ENCODE measurements at regions not wholly inside any gene's neighbourhood (a gene's known extent, or its start where the extent isn't known, plus 50 kb on each side); places are given as distances from the start of the nearest gene placed in this dataset.
A peak's percentile ranks its signal among the peaks of the same experiment; 100 is the strongest.

DNA sequence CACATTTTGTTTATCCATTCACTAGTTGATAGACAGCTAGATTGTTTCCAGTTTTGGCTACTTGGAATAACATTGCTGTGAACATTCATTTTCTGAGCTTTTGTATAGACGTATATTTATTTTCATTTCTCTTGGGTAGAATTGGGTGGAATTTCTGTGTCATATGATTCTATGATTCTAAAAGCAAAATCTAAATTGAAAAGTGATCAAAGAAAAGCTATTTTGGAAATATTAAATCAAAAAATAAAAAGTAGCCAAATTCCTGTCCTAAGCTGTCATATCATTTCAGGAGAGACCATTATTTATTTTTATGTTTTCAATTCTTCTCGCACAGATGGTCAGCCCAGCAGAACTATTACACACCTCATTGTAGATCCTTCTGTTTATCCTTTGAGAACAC lies 229.2 kb downstream of the COL12A1 start:
- no peaks in the 10 kb centered on the region for H3K4me1 ChIP-seq (ENCODE audit: insufficient read depth, low read length)
- no peaks in the 10 kb centered on the region for H3K36me3 ChIP-seq (ENCODE audit: insufficient read depth, low read length)
- H3K79me2 ChIP-seq (ENCODE audit: insufficient read depth, low read length), result no peaks in the 10 kb centered on the region
- TF ChIP-seq, protein P1, sequence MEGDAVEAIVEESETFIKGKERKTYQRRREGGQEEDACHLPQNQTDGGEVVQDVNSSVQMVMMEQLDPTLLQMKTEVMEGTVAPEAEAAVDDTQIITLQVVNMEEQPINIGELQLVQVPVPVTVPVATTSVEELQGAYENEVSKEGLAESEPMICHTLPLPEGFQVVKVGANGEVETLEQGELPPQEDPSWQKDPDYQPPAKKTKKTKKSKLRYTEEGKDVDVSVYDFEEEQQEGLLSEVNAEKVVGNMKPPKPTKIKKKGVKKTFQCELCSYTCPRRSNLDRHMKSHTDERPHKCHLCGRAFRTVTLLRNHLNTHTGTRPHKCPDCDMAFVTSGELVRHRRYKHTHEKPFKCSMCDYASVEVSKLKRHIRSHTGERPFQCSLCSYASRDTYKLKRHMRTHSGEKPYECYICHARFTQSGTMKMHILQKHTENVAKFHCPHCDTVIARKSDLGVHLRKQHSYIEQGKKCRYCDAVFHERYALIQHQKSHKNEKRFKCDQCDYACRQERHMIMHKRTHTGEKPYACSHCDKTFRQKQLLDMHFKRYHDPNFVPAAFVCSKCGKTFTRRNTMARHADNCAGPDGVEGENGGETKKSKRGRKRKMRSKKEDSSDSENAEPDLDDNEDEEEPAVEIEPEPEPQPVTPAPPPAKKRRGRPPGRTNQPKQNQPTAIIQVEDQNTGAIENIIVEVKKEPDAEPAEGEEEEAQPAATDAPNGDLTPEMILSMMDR (IDR thresholded peaks at IDR 0.05; ENCODE audit: extremely low read depth, low read depth, low read length), result no peak
- no peaks in the 10 kb centered on the region for H3K27me3 ChIP-seq (ENCODE audit: insufficient read depth, low read length)
- no peak overlapping the region for H3K4me3 ChIP-seq (ENCODE audit: insufficient read depth, low read length)
- no peak overlapping the region for H3K4me2 ChIP-seq (ENCODE audit: insufficient read depth, low read length)
- no peak overlapping the region for H3K27ac ChIP-seq (ENCODE audit: low read depth, low read length)
- no peaks in the 10 kb centered on the region for H4K20me1 ChIP-seq (ENCODE audit: insufficient read depth, low read length)
- peak overlapping the region; percentile 48 for H2AFZ ChIP-seq (ENCODE audit: low read length)
- no peaks in the 10 kb centered on the region for H3K9me3 ChIP-seq (ENCODE audit: low read depth, low read length)
- DNase-seq (ENCODE audit: insufficient read length, low spot score, missing footprints), result no peak

DNA sequence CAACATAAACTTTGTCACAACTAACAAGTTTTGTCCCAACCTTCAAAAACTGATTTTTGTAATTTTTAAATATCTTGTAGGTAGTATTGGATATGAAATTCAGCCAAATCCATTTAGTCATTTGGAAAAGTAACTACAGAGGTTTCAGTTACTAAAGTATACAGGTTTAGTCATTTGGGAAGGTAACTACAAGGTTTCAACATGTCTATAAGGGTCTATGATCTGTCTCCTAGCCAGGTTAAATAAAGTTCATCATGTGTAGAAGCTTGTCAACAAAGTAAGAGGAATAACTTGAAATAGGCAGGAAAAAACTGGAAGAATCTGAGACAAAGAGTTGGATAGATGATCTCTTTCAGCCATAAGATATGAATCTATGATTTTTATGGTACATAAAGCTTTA lies 229.8 kb downstream of the COL12A1 start:
- no peak overlapping the region for H3K27ac ChIP-seq (ENCODE audit: low read depth, low read length)
- DNase-seq (ENCODE audit: insufficient read length, low spot score, missing footprints), result peak; percentile 42
- H2AFZ ChIP-seq (ENCODE audit: low read length), result no peak overlapping the region
- H3K4me3 ChIP-seq (ENCODE audit: insufficient read depth, low read length), result no peak overlapping the region
- no peak overlapping the region for H3K4me2 ChIP-seq (ENCODE audit: insufficient read depth, low read length)
- H3K79me2 ChIP-seq (ENCODE audit: insufficient read depth, low read length), result no peaks in the 10 kb centered on the region
- no peaks in the 10 kb centered on the region for H3K27me3 ChIP-seq (ENCODE audit: insufficient read depth, low read length)
- TF ChIP-seq, protein P1 (IDR thresholded peaks at IDR 0.05; ENCODE audit: extremely low read depth, low read depth, low read length), result no peak
- no peaks in the 10 kb centered on the region for H3K36me3 ChIP-seq (ENCODE audit: insufficient read depth, low read length)
- H4K20me1 ChIP-seq (ENCODE audit: insufficient read depth, low read length), result no peaks in the 10 kb centered on the region
- no peaks in the 10 kb centered on the region for H3K4me1 ChIP-seq (ENCODE audit: insufficient read depth, low read length)
- H3K9me3 ChIP-seq (ENCODE audit: low read depth, low read length), result no peaks in the 10 kb centered on the region

DNA sequence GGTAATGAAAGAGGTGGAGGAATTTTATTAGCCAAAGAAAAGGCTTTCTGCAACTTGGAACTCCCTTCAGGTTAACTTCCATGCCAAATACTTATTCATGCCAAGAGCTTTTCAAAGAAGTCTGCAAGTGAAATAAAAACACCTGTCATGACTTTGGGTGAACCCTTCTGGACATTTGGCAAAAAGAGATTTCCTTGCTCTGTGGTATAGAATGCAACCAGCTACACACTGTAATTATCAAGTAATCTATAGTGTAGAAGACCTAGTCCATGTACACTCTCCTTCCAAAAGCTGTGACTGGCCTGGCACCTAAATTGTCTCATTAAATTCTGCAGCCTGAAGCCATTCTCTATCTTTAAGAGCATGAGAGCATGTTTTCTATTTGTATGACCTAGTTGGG lies 232.3 kb downstream of the COL12A1 start:
- Histone ChIP-seq H2AFZ (ENCODE audit: low read length) (no peak overlapping the region), H3K27ac (ENCODE audit: low read depth, low read length) (no peak overlapping the region), H3K27me3 (ENCODE audit: insufficient read depth, low read length) (no peaks in the 10 kb centered on the region), H3K4me2 (ENCODE audit: insufficient read depth, low read length) (no peak overlapping the region), H3K4me1 (ENCODE audit: insufficient read depth, low read length) (no peaks in the 10 kb centered on the region), H3K4me3 (ENCODE audit: insufficient read depth, low read length) (no peak overlapping the region), H3K36me3 (ENCODE audit: insufficient read depth, low read length) (no peaks in the 10 kb centered on the region), H3K79me2 (ENCODE audit: insufficient read depth, low read length) (no peaks in the 10 kb centered on the region), H3K9me3 (ENCODE audit: low read depth, low read length) (no peaks in the 10 kb centered on the region), H4K20me1 (ENCODE audit: insufficient read depth, low read length) (no peaks in the 10 kb centered on the region)
- TF ChIP-seq, protein P1 (IDR thresholded peaks at IDR 0.05; ENCODE audit: extremely low read depth, low read depth, low read length), result no peak
- no peak for DNase-seq (ENCODE audit: insufficient read length, low spot score, missing footprints)

DNA sequence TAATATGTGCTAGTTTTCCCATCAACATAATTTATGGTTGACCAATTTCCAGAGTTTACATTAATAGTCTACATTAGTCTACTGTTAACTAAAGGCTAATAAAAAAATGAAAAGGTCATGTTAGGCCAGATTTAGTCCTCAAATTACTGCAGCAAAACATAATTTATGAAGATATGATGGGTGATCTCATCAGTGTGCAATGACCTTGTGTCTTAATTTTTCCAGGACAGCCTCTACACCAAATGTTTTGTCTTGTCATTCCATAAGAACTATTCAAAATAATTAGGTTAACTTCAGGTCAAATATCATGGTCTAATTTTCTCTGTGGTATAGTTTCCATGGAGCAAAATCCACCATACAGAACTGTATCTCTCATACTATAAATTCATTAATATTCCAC lies 234.2 kb downstream of the COL12A1 start:
- DNase-seq (ENCODE audit: insufficient read length, low spot score, missing footprints), result no peak
- no peak overlapping the region for H2AFZ ChIP-seq (ENCODE audit: low read length)

More for the DNA sequence above, 234.2 kb downstream of the COL12A1 start:
- H3K4me2 ChIP-seq (ENCODE audit: insufficient read depth, low read length), result no peak overlapping the region
- H3K27ac ChIP-seq (ENCODE audit: low read depth, low read length), result no peak overlapping the region
- no peaks in the 10 kb centered on the region for H3K4me1 ChIP-seq (ENCODE audit: insufficient read depth, low read length)
- H4K20me1 ChIP-seq (ENCODE audit: insufficient read depth, low read length), result no peaks in the 10 kb centered on the region
- H3K9me3 ChIP-seq (ENCODE audit: low read depth, low read length), result no peaks in the 10 kb centered on the region
- TF ChIP-seq, protein P1 (IDR thresholded peaks at IDR 0.05; ENCODE audit: extremely low read depth, low read depth, low read length), result no peak
- no peaks in the 10 kb centered on the region for H3K79me2 ChIP-seq (ENCODE audit: insufficient read depth, low read length)
- H3K36me3 ChIP-seq (ENCODE audit: insufficient read depth, low read length), result no peaks in the 10 kb centered on the region
- H3K27me3 ChIP-seq (ENCODE audit: insufficient read depth, low read length), result no peaks in the 10 kb centered on the region
- H3K4me3 ChIP-seq (ENCODE audit: insufficient read depth, low read length), result no peak overlapping the region

Data from osteoblast (primary cell).